C4-2B (cell line): ENCODE measurements at regions not wholly inside any gene's neighbourhood (a gene's known extent, or its start where the extent isn't known, plus 50 kb on each side); places are given as distances from the start of the nearest gene placed in this dataset.

ENCODE experiments used
- H3K27ac ChIP-seq: fragments of 450-650 bp; 2 replicates; pipeline ENCODE4 v1.5.1; 2017
- CTCF ChIP-seq: fragments of 450-650 bp; conservative IDR thresholded peaks from 2 replicates; pipeline ENCODE4 v1.5.1; 2017; ENCODE audit warnings: mild to moderate bottlenecking
- ZFX ChIP-seq: fragments of 450-650 bp; IDR thresholded peaks from 2 replicates; pipeline ENCODE4 v1.6.1; 2017

GRCh38 chr5:155250596-155250995 is 237.0 kb downstream of the KIF4B start:
- H3K27ac ChIP-seq = no peak overlapping the region
- TF ChIP-seq ZFX = no peak
- no peak for TF ChIP-seq CTCF

GRCh38 chr5:155252025-155252424 is 238.5 kb downstream of the KIF4B start:
- H3K27ac ChIP-seq = no peak overlapping the region
- TF ChIP-seq CTCF (no peak), ZFX (no peak)

GRCh38 chr5:155252717-155253116 is 239.2 kb downstream of the KIF4B start:
- TF ChIP-seq ZFX (no peak), CTCF (no peak)
- no peak overlapping the region for H3K27ac ChIP-seq

- H3K27ac ChIP-seq = no peak overlapping the region
- TF ChIP-seq CTCF (no peak), ZFX (no peak)
Observed at GRCh38 chr5:155254399-155254798, 240.8 kb downstream of the KIF4B start.

GRCh38 chr5:155258161-155258560 is 244.6 kb downstream of the KIF4B start:
- TF ChIP-seq ZFX (no peak), CTCF (no peak)
- H3K27ac ChIP-seq = no peak overlapping the region

GRCh38 chr5:155259648-155260047 is 246.1 kb downstream of the KIF4B start:
- TF ChIP-seq ZFX (no peak), CTCF (no peak)
- H3K27ac ChIP-seq = no peak overlapping the region

GRCh38 chr5:155260798-155261197 is 247.2 kb downstream of the KIF4B start:
- H3K27ac ChIP-seq = no peak overlapping the region
- no peak for TF ChIP-seq ZFX
- TF ChIP-seq CTCF = peak; percentile 18; the same call in 1 of the 2 replicates
